Mucosa of descending colon (tissue), 3 donors: ENCODE measurements at regions not wholly inside any gene's neighbourhood (a gene's known extent, or its start where the extent isn't known, plus 50 kb on each side); places are given as distances from the start of the nearest gene placed in this dataset.

Experiments
- ATAC-seq: fragments of 200-7000 bp; cut with Tn5 transposase; one replicate; pipeline ENCODE4 v1.9.1; 2020; ENCODE audit warnings: mild to moderate bottlenecking, moderate library complexity
- DNase-seq, 3 donors: peaks; one replicate each; pipeline ENCODE4 v3.0.0-alpha.2; 2020
- H3K36me3 ChIP-seq: fragments of 200-600 bp; one replicate; pipeline ENCODE4 v1.8.0; 2021; ENCODE audit warnings: low read depth, mild to moderate bottlenecking
- H3K4me1 ChIP-seq: fragments of 200-600 bp; one replicate; pipeline ENCODE4 v1.8.0; 2021; ENCODE audit warnings: low read depth, mild to moderate bottlenecking
- H3K4me3 ChIP-seq: fragments of 200-600 bp; one replicate; pipeline ENCODE4 v1.8.0; 2021; ENCODE audit warnings: mild to moderate bottlenecking
- H3K9me3 ChIP-seq: fragments of 200-600 bp; one replicate; pipeline ENCODE4 v1.8.0; 2021; ENCODE audit warnings: mild to moderate bottlenecking
- CTCF ChIP-seq: fragments of 200-600 bp; IDR thresholded peaks from one replicate; pipeline ENCODE4 v1.8.0; 2022; ENCODE audit warnings: antibody characterized with exemption, mild to moderate bottlenecking
- intact Hi-C, 2 donors: fragments of 100-400 bp; cut with DNase I in 1 of 2; cut with micrococcal nuclease in 1 of 2; formaldehyde crosslinking; loops; one replicate each; pipeline versions ENCODE4 v1.11.0 to v1.11.1; 2022; cut with DNase I, micrococcal nuclease
- donor health status: DM: no; HTN: no; CAD: no; lungs with moderate emphysema.
- donor health status: DM: no; HTN: no; CAD: no.
- donor health status: DM: no; HTN: yes; CAD: no.

GRCh38 chr2:45170191-45171135 is 161.2 kb upstream of the SIX2 start:
- no peak for TF ChIP-seq CTCF
- ATAC-seq (no peak), DNase-seq (no peak)
- Histone ChIP-seq H3K36me3 (no peaks in the 10 kb centered on the region), H3K9me3 (no peaks in the 10 kb centered on the region), H3K4me1 (peaks cover 19% of the 10 kb centered on the region), H3K4me3 (no peak overlapping the region)
- intact Hi-C loops: no loop called here

DNA sequence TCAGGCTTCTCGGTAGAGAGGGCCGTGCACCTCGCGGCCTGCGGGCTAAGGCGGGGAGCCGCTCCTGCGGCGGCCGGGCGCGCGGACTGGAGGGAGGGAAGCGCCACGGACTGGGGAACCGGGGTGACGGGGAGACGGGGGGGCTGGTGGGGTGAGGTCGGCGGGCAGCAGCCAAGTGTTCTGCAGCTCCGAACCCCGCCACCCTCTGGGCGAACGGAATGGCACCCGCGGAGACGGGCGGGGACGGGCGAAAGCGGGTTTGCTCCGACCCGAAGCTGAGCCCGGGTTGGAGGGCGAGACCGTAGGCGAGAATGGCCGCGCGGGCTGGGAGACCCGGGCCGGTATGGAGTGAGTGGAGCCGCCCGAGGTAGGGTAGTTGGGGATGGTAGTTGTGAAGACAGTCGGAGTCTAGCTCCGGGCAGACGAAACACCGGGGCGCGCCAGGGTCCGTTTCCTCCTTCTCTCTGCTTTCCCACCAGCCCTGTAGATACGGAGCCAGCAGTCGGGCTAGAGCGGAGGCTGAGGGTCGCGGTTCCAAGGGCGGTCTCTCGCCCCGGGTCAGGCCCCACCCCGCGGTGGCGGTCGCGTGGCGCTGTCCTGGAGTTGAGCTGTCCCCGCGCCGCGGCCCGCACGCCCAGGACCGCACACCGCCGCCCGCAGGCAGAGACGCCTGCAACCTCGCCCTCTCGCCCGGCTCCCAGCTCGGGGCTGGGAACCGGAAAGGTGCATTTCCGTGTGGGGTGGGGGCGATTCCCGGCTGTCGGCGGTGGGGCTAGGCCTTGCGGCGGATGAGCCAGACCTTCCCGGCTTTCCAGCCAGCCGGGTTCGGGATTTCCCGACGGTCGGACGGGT is 160.3 kb upstream of the SIX2 start:
- Histone ChIP-seq H3K36me3 (no peaks in the 10 kb centered on the region), H3K9me3 (no peaks in the 10 kb centered on the region), H3K4me1 (peaks cover 19% of the 10 kb centered on the region), H3K4me3 (no peak overlapping the region)
- ATAC-seq (peak; percentile 39), DNase-seq (no peak)
- no peak for TF ChIP-seq CTCF
- intact Hi-C loops: no loop called here

- no peak for TF ChIP-seq CTCF
- no peak overlapping the region for H3K4me3 ChIP-seq
- no peak for DNase-seq
- intact Hi-C loops: no loop called here
- no peaks in the 10 kb centered on the region for H3K36me3 ChIP-seq
- peaks cover 19% of the 10 kb centered on the region for H3K4me1 ChIP-seq
- ATAC-seq: peak; percentile 31
- no peaks in the 10 kb centered on the region for H3K9me3 ChIP-seq
These were observed 159.6 kb upstream of the SIX2 start for GRCh38 chr2:45168711-45169338.

DNA sequence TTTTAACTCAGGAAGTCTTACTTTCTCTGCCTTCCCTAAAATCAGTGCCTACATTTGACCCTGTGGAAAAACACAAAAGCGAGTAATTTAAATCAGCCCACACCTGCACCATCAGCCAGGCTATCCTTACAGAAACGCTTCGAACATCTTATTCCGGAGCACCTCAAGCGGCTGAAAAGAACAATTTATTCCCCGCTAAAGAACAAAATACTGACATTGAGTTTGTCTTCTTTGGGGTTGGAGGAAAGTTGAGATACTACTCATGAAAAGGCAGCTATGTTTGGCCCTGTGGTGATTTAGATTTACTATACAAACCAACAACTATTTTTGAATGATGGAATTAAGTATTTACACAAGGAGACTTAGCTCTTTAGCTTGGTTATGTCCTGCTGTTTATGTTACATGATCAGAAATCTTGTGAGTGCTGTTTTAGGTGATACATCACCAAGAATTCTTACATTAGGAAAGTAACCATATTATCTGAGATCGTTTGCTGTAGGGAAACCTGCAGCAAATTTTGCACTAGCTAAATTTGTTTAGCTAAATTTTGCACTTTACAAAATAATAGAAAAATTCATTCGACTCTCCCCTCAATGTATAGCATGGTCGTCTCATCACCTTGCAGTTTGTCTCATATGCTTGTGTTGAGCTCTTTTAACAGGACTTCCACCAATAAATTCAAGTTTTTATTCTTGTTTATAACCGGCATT is 158.8 kb upstream of the SIX2 start:
- no peak for TF ChIP-seq CTCF
- intact Hi-C loops: no loop called here
- Histone ChIP-seq H3K36me3 (no peaks in the 10 kb centered on the region), H3K4me3 (no peak overlapping the region), H3K4me1 (peaks cover 19% of the 10 kb centered on the region), H3K9me3 (no peaks in the 10 kb centered on the region)
- DNase-seq (no peak), ATAC-seq (no peak)

DNA sequence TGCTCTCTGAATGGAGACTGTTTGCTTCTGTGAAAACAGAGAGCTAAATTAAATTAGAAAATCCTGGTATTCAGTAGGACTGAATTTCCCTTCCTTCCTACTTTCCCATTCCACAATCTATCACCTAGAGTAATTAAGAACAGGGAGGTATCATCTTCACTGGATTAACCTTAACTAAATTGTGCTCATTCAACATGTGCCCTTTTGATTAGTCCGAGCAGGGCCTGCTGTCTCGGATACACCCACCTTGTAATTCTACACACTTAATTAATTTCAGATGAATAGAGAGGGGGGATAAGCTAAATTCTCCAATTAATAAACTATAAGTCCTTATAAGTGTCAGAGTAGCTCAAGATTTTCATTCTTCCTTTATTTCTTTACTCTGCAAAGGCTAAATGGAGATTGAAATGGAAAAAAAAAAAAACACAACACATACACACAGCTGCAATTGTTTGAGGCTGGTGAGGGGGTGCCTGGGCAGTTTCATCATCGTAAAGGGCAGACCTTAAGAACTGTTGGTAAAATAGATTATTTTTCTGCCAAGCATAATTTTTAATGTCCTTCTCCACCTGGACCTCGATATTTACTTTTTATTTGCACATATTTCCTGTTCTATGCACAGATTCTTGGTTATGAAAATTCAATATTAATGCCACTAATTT is 157.1 kb upstream of the SIX2 start:
- TF ChIP-seq CTCF: no peak
- ATAC-seq (no peak), DNase-seq (no peak)
- Histone ChIP-seq H3K4me3 (no peak overlapping the region), H3K36me3 (no peaks in the 10 kb centered on the region), H3K4me1 (peaks cover 19% of the 10 kb centered on the region), H3K9me3 (no peaks in the 10 kb centered on the region)
- intact Hi-C loops: no loop called here
